Dendritic cell treated with granulocyte-macrophage colony-stimulating factor and Interleukin-4, amounts not matched to agents 40 ng/mL and 50 ng/mL, for 4 days (primary cell): ENCODE measurements at regions not wholly inside any gene's neighbourhood (a gene's known extent, or its start where the extent isn't known, plus 50 kb on each side); places are given as distances from the start of the nearest gene placed in this dataset.
"Not testable (repeated sequence)": the region's sequence is repeated elsewhere in the genome, so short reads cannot be mapped to it uniquely, and the experiment has no call there.

ENCODE experiments used
- H3K27ac Mint-ChIP-seq: one replicate; pipeline ENCODE4 v1.8.0; 2022; ENCODE audit warnings: mild to moderate bottlenecking, mixed read lengths
- H3K27me3 Mint-ChIP-seq: one replicate; pipeline ENCODE4 v1.8.0; 2022; ENCODE audit warnings: mild to moderate bottlenecking, mixed read lengths
- H3K36me3 Mint-ChIP-seq: one replicate; pipeline ENCODE4 v1.8.0; 2022; ENCODE audit warnings: low read depth, mixed read lengths
- H3K4me1 Mint-ChIP-seq: one replicate; pipeline ENCODE4 v1.8.0; 2022; ENCODE audit warnings: low read depth, mixed read lengths
- H3K4me3 Mint-ChIP-seq: one replicate; pipeline ENCODE4 v1.8.0; 2022; ENCODE audit warnings: mild to moderate bottlenecking, moderate library complexity, mixed read lengths
- H3K9me3 Mint-ChIP-seq: one replicate; pipeline ENCODE4 v1.8.0; 2022; ENCODE audit warnings: mixed read lengths
- intact Hi-C: fragments of 100-400 bp; cut with micrococcal nuclease; formaldehyde crosslinking; loops from one replicate; pipeline ENCODE4 v1.15.0; 2022

GRCh38 chr18:71362140-71362539, 1073.3 kb downstream of the SOCS6 start:
- no peak overlapping the region for H3K4me3 Mint-ChIP-seq
- no peaks in the 10 kb centered on the region for H3K27me3 Mint-ChIP-seq
- no peak overlapping the region for H3K27ac Mint-ChIP-seq
- intact Hi-C loops: no loop called here
- H3K36me3 Mint-ChIP-seq: no peaks in the 10 kb centered on the region
- H3K4me1 Mint-ChIP-seq: no peaks in the 10 kb centered on the region
- H3K9me3 Mint-ChIP-seq: peaks cover 28% of the 10 kb centered on the region

- H3K4me1 Mint-ChIP-seq, H3K27ac Mint-ChIP-seq, H3K27me3 Mint-ChIP-seq, H3K36me3 Mint-ChIP-seq, H3K4me3 Mint-ChIP-seq, intact Hi-C loops, H3K9me3 Mint-ChIP-seq: not testable (repeated sequence)
Observed at GRCh38 chr18:71355599-71355998, 1066.8 kb downstream of the SOCS6 start.

GRCh38 chr18:71352618-71353017, 1063.8 kb downstream of the SOCS6 start:
- intact Hi-C loops: no loop called here
- Mint-ChIP-seq H3K27ac (no peak overlapping the region), H3K36me3 (no peaks in the 10 kb centered on the region), H3K27me3 (no peaks in the 10 kb centered on the region), H3K4me1 (no peaks in the 10 kb centered on the region), H3K9me3 (no peaks in the 10 kb centered on the region), H3K4me3 (no peak overlapping the region)

GRCh38 chr18:71336576-71337210, 1047.8 kb downstream of the SOCS6 start:
- intact Hi-C loops: no loop called here
- Mint-ChIP-seq H3K4me3 (no peak overlapping the region), H3K4me1 (no peaks in the 10 kb centered on the region), H3K27me3 (no peaks in the 10 kb centered on the region), H3K9me3 (no peaks in the 10 kb centered on the region), H3K27ac (no peak overlapping the region), H3K36me3 (no peaks in the 10 kb centered on the region)

GRCh38 chr18:71329563-71329962, 1040.7 kb downstream of the SOCS6 start:
- intact Hi-C loops: no loop called here
- Mint-ChIP-seq H3K4me3 (no peak overlapping the region), H3K27me3 (no peaks in the 10 kb centered on the region), H3K4me1 (no peaks in the 10 kb centered on the region), H3K9me3 (peaks cover 17% of the 10 kb centered on the region), H3K36me3 (no peaks in the 10 kb centered on the region), H3K27ac (no peak overlapping the region)

- intact Hi-C loops: no loop called here
- Mint-ChIP-seq H3K9me3 (peaks cover 17% of the 10 kb centered on the region), H3K4me1 (no peaks in the 10 kb centered on the region), H3K27me3 (no peaks in the 10 kb centered on the region), H3K27ac (no peak overlapping the region), H3K4me3 (no peak overlapping the region), H3K36me3 (no peaks in the 10 kb centered on the region)
Observed at GRCh38 chr18:71329114-71329513, 1040.3 kb downstream of the SOCS6 start.

- H3K27me3 Mint-ChIP-seq: no peaks in the 10 kb centered on the region
- no peak overlapping the region for H3K4me3 Mint-ChIP-seq
- intact Hi-C loops: no loop called here
- H3K4me1 Mint-ChIP-seq: no peaks in the 10 kb centered on the region
- no peak overlapping the region for H3K27ac Mint-ChIP-seq
- no peaks in the 10 kb centered on the region for H3K36me3 Mint-ChIP-seq
- H3K9me3 Mint-ChIP-seq: peaks cover 17% of the 10 kb centered on the region
Observed at GRCh38 chr18:71327850-71328249, 1039.0 kb downstream of the SOCS6 start.

GRCh38 chr18:71327441-71327840, 1038.6 kb downstream of the SOCS6 start:
- Mint-ChIP-seq H3K36me3 (no peaks in the 10 kb centered on the region), H3K4me1 (no peaks in the 10 kb centered on the region), H3K27ac (no peak overlapping the region), H3K4me3 (no peak overlapping the region), H3K9me3 (peaks cover 17% of the 10 kb centered on the region), H3K27me3 (no peaks in the 10 kb centered on the region)
- intact Hi-C loops: no loop called here

- Mint-ChIP-seq H3K9me3 (peaks cover 17% of the 10 kb centered on the region), H3K4me3 (no peak overlapping the region), H3K27ac (no peak overlapping the region), H3K36me3 (no peaks in the 10 kb centered on the region), H3K4me1 (no peaks in the 10 kb centered on the region), H3K27me3 (no peaks in the 10 kb centered on the region)
- intact Hi-C loops: no loop called here
Observed at GRCh38 chr18:71326826-71327225, 1038.0 kb downstream of the SOCS6 start.

- no peak overlapping the region for H3K4me3 Mint-ChIP-seq
- peaks cover 17% of the 10 kb centered on the region for H3K9me3 Mint-ChIP-seq
- no peaks in the 10 kb centered on the region for H3K4me1 Mint-ChIP-seq
- no peaks in the 10 kb centered on the region for H3K27me3 Mint-ChIP-seq
- no peak overlapping the region for H3K27ac Mint-ChIP-seq
- intact Hi-C loops: no loop called here
- no peaks in the 10 kb centered on the region for H3K36me3 Mint-ChIP-seq
Observed at GRCh38 chr18:71324356-71324755, 1035.5 kb downstream of the SOCS6 start.

GRCh38 chr18:71322201-71322600, 1033.4 kb downstream of the SOCS6 start:
- Mint-ChIP-seq H3K27me3 (no peaks in the 10 kb centered on the region), H3K9me3 (peaks cover 17% of the 10 kb centered on the region), H3K27ac (no peak overlapping the region), H3K36me3 (no peaks in the 10 kb centered on the region), H3K4me3 (no peak overlapping the region), H3K4me1 (no peaks in the 10 kb centered on the region)
- intact Hi-C loops: no loop called here

- Mint-ChIP-seq H3K27ac (no peak overlapping the region), H3K4me3 (no peak overlapping the region), H3K36me3 (no peaks in the 10 kb centered on the region), H3K4me1 (no peaks in the 10 kb centered on the region), H3K9me3 (peaks cover 17% of the 10 kb centered on the region), H3K27me3 (no peaks in the 10 kb centered on the region)
- intact Hi-C loops: no loop called here
Observed at GRCh38 chr18:71321319-71321718, 1032.5 kb downstream of the SOCS6 start.

GRCh38 chr18:71304856-71305255, 1016.0 kb downstream of the SOCS6 start:
- no peaks in the 10 kb centered on the region for H3K27me3 Mint-ChIP-seq
- intact Hi-C loops: no loop called here

GRCh38 chr18:71303743-71304142, 1014.9 kb downstream of the SOCS6 start:
- H3K27ac Mint-ChIP-seq, H3K36me3 Mint-ChIP-seq, intact Hi-C loops, H3K4me3 Mint-ChIP-seq, H3K27me3 Mint-ChIP-seq, H3K4me1 Mint-ChIP-seq, H3K9me3 Mint-ChIP-seq: not testable (repeated sequence)

More at GRCh38 chr18:71304856-71305255, 1016.0 kb downstream of the SOCS6 start:
- H3K27ac Mint-ChIP-seq: no peak overlapping the region
- no peak overlapping the region for H3K4me3 Mint-ChIP-seq
- H3K9me3 Mint-ChIP-seq: no peaks in the 10 kb centered on the region
- no peaks in the 10 kb centered on the region for H3K4me1 Mint-ChIP-seq
- no peaks in the 10 kb centered on the region for H3K36me3 Mint-ChIP-seq

GRCh38 chr18:71301596-71301995, 1012.8 kb downstream of the SOCS6 start:
- no peaks in the 10 kb centered on the region for H3K9me3 Mint-ChIP-seq
- H3K36me3 Mint-ChIP-seq: no peaks in the 10 kb centered on the region
- no peaks in the 10 kb centered on the region for H3K4me1 Mint-ChIP-seq
- intact Hi-C loops: no loop called here
- no peak overlapping the region for H3K4me3 Mint-ChIP-seq
- no peaks in the 10 kb centered on the region for H3K27me3 Mint-ChIP-seq
- no peak overlapping the region for H3K27ac Mint-ChIP-seq
